ENCODE measurements at regions not wholly inside any gene's neighbourhood (a gene's known extent, or its start where the extent isn't known, plus 50 kb on each side); places are given as distances from the start of the nearest gene placed in this dataset.

DNA sequence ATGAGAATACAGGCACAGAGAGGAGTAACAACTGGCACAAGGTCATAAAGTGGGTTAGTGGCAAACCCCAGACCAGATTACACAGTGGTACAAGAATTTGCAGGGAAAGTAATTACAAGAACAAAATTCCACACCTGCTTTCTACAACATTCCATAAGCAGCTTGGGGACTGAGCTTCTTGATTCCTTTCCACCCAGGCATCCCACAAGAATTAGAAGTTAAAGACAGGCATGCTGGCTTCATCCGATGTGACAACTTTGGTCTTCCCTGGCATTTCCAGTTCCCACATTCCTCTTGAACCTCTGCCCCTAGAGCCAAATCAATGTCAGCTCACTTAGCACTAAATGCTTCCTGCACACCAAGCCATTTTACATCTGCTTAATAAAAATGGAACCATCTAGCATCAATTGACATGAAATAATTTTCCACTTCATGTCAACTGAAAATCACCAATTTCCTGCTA is 435.8 kb upstream of the PAPPA start:
- Histone ChIP-seq H3K4me3 (ENCODE audit: low read length) (no peak overlapping the region), H3K4me2 (ENCODE audit: low read length) (no peak overlapping the region), H3K27me3 (ENCODE audit: low read depth, low read length) (no peaks in the 10 kb centered on the region), H3K27ac (ENCODE audit: low read length) (no peak overlapping the region), H3K79me2 (ENCODE audit: low read length) (no peaks in the 10 kb centered on the region), H3K4me1 (ENCODE audit: low read length) (no peaks in the 10 kb centered on the region), H3K9ac (ENCODE audit: low read length) (no peak overlapping the region), H2AFZ (ENCODE audit: low read depth, low read length) (no peak overlapping the region), H4K20me1 (ENCODE audit: insufficient read depth, low read length) (no peaks in the 10 kb centered on the region), H3K9me3 (ENCODE audit: insufficient read depth, low read length) (no peaks in the 10 kb centered on the region), H3K36me3 (replicated peaks; ENCODE audit: low read depth, low read length) (no peaks in the 10 kb centered on the region)
- TF ChIP-seq, protein P1, sequence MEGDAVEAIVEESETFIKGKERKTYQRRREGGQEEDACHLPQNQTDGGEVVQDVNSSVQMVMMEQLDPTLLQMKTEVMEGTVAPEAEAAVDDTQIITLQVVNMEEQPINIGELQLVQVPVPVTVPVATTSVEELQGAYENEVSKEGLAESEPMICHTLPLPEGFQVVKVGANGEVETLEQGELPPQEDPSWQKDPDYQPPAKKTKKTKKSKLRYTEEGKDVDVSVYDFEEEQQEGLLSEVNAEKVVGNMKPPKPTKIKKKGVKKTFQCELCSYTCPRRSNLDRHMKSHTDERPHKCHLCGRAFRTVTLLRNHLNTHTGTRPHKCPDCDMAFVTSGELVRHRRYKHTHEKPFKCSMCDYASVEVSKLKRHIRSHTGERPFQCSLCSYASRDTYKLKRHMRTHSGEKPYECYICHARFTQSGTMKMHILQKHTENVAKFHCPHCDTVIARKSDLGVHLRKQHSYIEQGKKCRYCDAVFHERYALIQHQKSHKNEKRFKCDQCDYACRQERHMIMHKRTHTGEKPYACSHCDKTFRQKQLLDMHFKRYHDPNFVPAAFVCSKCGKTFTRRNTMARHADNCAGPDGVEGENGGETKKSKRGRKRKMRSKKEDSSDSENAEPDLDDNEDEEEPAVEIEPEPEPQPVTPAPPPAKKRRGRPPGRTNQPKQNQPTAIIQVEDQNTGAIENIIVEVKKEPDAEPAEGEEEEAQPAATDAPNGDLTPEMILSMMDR (IDR thresholded peaks at IDR 0.05; ENCODE audit: low read depth, low read length), result no peak
- TF ChIP-seq EZH2phosphoT487 (IDR thresholded peaks at IDR 0.05; ENCODE audit: low read depth), result no peak

DNA sequence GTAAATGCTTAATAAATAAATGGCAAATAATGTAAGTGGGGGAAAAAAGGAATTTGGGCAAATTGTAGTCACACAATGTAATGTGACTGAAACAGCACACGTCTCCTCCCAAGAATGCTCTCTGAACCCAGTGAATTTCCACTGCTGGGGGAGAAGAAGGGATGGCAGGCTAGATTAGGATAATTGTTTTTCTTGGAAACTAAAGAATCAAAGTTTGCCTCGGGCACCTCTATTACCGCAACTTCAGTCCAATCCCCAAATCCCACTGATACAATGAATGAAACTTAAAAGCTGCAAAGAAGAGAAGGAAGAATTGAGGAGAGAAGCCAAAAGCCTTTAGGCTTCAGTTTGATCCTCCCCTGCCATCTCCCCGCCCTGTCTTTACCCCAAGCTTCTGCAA is 423.2 kb upstream of the PAPPA start:
- no peak overlapping the region for H3K27ac ChIP-seq (ENCODE audit: low read length)
- no peak overlapping the region for H3K4me2 ChIP-seq (ENCODE audit: low read length)
- no peaks in the 10 kb centered on the region for H3K36me3 ChIP-seq (replicated peaks; ENCODE audit: low read depth, low read length)
- TF ChIP-seq EZH2phosphoT487 (IDR thresholded peaks at IDR 0.05; ENCODE audit: low read depth), result no peak
- no peak overlapping the region for H2AFZ ChIP-seq (ENCODE audit: low read depth, low read length)
- no peak overlapping the region for H3K9ac ChIP-seq (ENCODE audit: low read length)
- no peaks in the 10 kb centered on the region for H3K79me2 ChIP-seq (ENCODE audit: low read length)
- H3K4me3 ChIP-seq (ENCODE audit: low read length), result no peak overlapping the region
- H3K9me3 ChIP-seq (ENCODE audit: insufficient read depth, low read length), result no peaks in the 10 kb centered on the region
- no peaks in the 10 kb centered on the region for H3K4me1 ChIP-seq (ENCODE audit: low read length)
- no peaks in the 10 kb centered on the region; the same call in 1 of the 2 replicates for H3K27me3 ChIP-seq (ENCODE audit: low read depth, low read length)
- no peaks in the 10 kb centered on the region for H4K20me1 ChIP-seq (ENCODE audit: insufficient read depth, low read length)

DNA sequence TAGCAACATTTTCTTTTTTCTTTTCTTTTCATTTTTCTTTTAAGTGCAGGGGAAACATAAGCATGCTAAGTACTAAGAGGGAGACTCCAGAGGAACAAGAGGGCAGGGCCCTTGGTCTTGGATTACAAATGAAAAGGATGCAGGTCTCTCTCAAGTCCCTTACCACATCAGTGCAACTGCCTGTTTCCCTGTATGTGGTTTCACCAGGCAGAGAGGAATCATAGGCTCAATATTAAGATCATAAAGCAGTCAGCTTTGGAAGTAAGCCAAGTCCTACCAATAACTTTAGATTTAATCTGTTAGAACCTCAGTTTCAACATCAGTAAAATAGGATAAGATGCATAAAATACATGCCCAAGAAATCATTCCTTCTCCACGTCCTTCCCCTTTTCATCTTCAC is 422.7 kb upstream of the PAPPA start:
- no peak overlapping the region for H3K27ac ChIP-seq (ENCODE audit: low read length)
- H3K4me3 ChIP-seq (ENCODE audit: low read length), result no peak overlapping the region
- H3K9me3 ChIP-seq (ENCODE audit: insufficient read depth, low read length), result no peaks in the 10 kb centered on the region
- H3K4me2 ChIP-seq (ENCODE audit: low read length), result no peak overlapping the region
- H3K36me3 ChIP-seq (replicated peaks; ENCODE audit: low read depth, low read length), result no peaks in the 10 kb centered on the region
- no peak overlapping the region for H2AFZ ChIP-seq (ENCODE audit: low read depth, low read length)
- no peaks in the 10 kb centered on the region; the same call in 1 of the 2 replicates for H3K27me3 ChIP-seq (ENCODE audit: low read depth, low read length)
- no peaks in the 10 kb centered on the region for H4K20me1 ChIP-seq (ENCODE audit: insufficient read depth, low read length)
- H3K79me2 ChIP-seq (ENCODE audit: low read length), result no peaks in the 10 kb centered on the region
- no peak overlapping the region for H3K9ac ChIP-seq (ENCODE audit: low read length)
- H3K4me1 ChIP-seq (ENCODE audit: low read length), result no peaks in the 10 kb centered on the region
- TF ChIP-seq, protein P1 (IDR thresholded peaks at IDR 0.05; ENCODE audit: low read depth, low read length), result no peak
- TF ChIP-seq EZH2phosphoT487 (IDR thresholded peaks at IDR 0.05; ENCODE audit: low read depth), result no peak

DNA sequence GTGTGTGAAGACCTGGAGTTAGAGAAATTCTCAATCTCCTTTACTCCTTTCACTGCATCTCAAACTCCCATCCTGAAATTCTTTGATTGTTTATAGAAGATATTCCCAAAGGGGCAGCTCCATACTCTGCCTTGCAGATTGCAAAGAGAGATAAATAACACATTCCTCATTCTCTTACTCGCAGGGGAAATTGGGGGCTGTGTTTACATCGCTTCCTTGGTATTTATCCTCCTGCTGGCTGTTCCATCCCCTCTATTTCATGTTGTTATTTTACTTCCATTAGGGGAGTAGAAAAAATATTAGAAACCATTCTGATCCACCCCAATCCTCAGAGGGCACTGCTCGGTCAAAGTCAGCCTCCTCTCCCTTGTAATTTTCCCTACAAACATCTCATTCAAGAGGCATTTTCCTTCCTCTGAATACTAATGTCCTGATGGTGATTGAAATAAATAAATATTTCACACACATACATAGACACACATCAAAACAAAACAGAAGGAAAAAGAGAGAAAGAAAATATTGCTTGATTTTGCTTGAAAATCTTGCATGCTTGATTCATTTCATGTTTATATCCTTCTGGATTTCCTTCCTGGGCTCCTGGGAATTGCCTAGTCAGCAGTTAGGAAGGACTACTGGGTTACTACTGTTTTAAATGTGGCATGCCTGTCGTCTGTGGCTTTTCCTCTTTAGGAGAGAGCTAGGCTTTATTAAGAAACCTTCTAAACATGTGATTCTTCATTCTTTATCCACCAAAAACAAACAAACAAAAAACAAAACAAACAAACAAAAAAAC is 420.1 kb upstream of the PAPPA start:
- H3K4me3 ChIP-seq (ENCODE audit: low read length), result no peak overlapping the region
- no peaks in the 10 kb centered on the region; the same call in 1 of the 2 replicates for H3K27me3 ChIP-seq (ENCODE audit: low read depth, low read length)
- peaks cover 8% of the 10 kb centered on the region; the same call in 1 of the 2 replicates for H3K4me1 ChIP-seq (ENCODE audit: low read length)
- H2AFZ ChIP-seq (ENCODE audit: low read depth, low read length), result no peak overlapping the region
- no peaks in the 10 kb centered on the region for H3K79me2 ChIP-seq (ENCODE audit: low read length)
- no peak overlapping the region for H3K4me2 ChIP-seq (ENCODE audit: low read length)
- no peaks in the 10 kb centered on the region for H3K36me3 ChIP-seq (replicated peaks; ENCODE audit: low read depth, low read length)
- no peak overlapping the region for H3K27ac ChIP-seq (ENCODE audit: low read length)
- no peak overlapping the region for H3K9ac ChIP-seq (ENCODE audit: low read length)
- no peaks in the 10 kb centered on the region for H4K20me1 ChIP-seq (ENCODE audit: insufficient read depth, low read length)
- H3K9me3 ChIP-seq (ENCODE audit: insufficient read depth, low read length), result no peaks in the 10 kb centered on the region
- TF ChIP-seq, protein P1 (IDR thresholded peaks at IDR 0.05; ENCODE audit: low read depth, low read length), result no peak
- no peak for TF ChIP-seq EZH2phosphoT487 (IDR thresholded peaks at IDR 0.05; ENCODE audit: low read depth)

Data from OCI-LY3 (cell line).